Osteocyte (in vitro differentiated cells): ENCODE measurements at regions not wholly inside any gene's neighbourhood (a gene's known extent, or its start where the extent isn't known, plus 50 kb on each side); places are given as distances from the start of the nearest gene placed in this dataset.

Experiments
- DNase-seq: peaks from one replicate; pipeline ENCODE4 v3.0.0; 2021; ENCODE audit warnings: mixed read lengths; ENCODE audit not compliant: unreplicated experiment; ENCODE audit errors: extremely low spot score
- H3K27ac Mint-ChIP-seq: one replicate; pipeline ENCODE4 v1.8.0; 2021; ENCODE audit warnings: mild to moderate bottlenecking, mixed read lengths; ENCODE audit not compliant: unreplicated experiment
- H3K27me3 Mint-ChIP-seq: one replicate; pipeline ENCODE4 v1.8.0; 2021; ENCODE audit warnings: mixed read lengths; ENCODE audit not compliant: unreplicated experiment
- H3K36me3 Mint-ChIP-seq: one replicate; pipeline ENCODE4 v1.8.0; 2021; ENCODE audit warnings: mixed read lengths; ENCODE audit not compliant: unreplicated experiment
- H3K4me1 Mint-ChIP-seq: one replicate; pipeline ENCODE4 v1.8.0; 2021; ENCODE audit warnings: mixed read lengths; ENCODE audit not compliant: unreplicated experiment
- H3K4me3 Mint-ChIP-seq: one replicate; pipeline ENCODE4 v1.8.0; 2021; ENCODE audit warnings: mild to moderate bottlenecking, moderate library complexity, mixed read lengths; ENCODE audit not compliant: unreplicated experiment
- H3K9me3 Mint-ChIP-seq: one replicate; pipeline ENCODE4 v1.8.0; 2021; ENCODE audit warnings: mixed read lengths; ENCODE audit not compliant: unreplicated experiment
- TF ChIP-seq, protein P1 (sequence below): fragments of 200-600 bp; sonication (generic); IDR thresholded peaks from 2 replicates; pipeline ENCODE4 v1.5.0; 2021; ENCODE audit warnings: antibody characterized with exemption, mild to moderate bottlenecking, moderate library complexity

- peaks cover 3% of the 10 kb centered on the region for H3K36me3 Mint-ChIP-seq
- no peak overlapping the region for H3K4me3 Mint-ChIP-seq
- peaks cover 8% of the 10 kb centered on the region for H3K27me3 Mint-ChIP-seq
- TF ChIP-seq, protein P1, sequence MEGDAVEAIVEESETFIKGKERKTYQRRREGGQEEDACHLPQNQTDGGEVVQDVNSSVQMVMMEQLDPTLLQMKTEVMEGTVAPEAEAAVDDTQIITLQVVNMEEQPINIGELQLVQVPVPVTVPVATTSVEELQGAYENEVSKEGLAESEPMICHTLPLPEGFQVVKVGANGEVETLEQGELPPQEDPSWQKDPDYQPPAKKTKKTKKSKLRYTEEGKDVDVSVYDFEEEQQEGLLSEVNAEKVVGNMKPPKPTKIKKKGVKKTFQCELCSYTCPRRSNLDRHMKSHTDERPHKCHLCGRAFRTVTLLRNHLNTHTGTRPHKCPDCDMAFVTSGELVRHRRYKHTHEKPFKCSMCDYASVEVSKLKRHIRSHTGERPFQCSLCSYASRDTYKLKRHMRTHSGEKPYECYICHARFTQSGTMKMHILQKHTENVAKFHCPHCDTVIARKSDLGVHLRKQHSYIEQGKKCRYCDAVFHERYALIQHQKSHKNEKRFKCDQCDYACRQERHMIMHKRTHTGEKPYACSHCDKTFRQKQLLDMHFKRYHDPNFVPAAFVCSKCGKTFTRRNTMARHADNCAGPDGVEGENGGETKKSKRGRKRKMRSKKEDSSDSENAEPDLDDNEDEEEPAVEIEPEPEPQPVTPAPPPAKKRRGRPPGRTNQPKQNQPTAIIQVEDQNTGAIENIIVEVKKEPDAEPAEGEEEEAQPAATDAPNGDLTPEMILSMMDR = no peak
- H3K27ac Mint-ChIP-seq = no peak overlapping the region
- H3K4me1 Mint-ChIP-seq = no peaks in the 10 kb centered on the region
- no peak for DNase-seq
- H3K9me3 Mint-ChIP-seq = peaks cover 18% of the 10 kb centered on the region
Measured at GRCh38 chr10:35972275-35972674, 330.2 kb upstream of the FZD8 start.

DNA sequence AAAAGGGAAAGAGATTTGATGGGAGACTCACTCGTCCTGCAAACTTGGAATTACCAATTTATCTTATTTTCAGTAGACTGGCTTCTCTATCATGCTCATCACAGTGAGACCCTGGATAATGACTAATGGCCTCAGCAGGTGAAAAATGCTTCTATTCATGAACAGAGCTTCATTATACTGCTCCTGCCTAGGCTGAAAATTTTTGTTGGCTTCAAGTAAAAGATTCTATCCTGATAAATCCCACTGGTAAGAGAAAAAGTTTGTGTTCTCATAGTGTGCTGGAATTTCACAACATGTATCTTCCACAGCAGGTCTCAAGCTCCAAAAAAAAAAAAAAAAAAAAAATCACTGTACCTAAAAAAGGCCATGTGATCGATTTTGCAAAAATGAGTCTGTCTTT, 329.3 kb upstream of the FZD8 start:
- DNase-seq = no peak
- TF ChIP-seq, protein P1 = no peak
- H3K36me3 Mint-ChIP-seq = peaks cover 4% of the 10 kb centered on the region
- no peak overlapping the region for H3K4me3 Mint-ChIP-seq
- peaks cover 19% of the 10 kb centered on the region for H3K9me3 Mint-ChIP-seq
- H3K4me1 Mint-ChIP-seq = no peaks in the 10 kb centered on the region
- no peak overlapping the region for H3K27ac Mint-ChIP-seq
- H3K27me3 Mint-ChIP-seq = peaks cover 10% of the 10 kb centered on the region

DNA sequence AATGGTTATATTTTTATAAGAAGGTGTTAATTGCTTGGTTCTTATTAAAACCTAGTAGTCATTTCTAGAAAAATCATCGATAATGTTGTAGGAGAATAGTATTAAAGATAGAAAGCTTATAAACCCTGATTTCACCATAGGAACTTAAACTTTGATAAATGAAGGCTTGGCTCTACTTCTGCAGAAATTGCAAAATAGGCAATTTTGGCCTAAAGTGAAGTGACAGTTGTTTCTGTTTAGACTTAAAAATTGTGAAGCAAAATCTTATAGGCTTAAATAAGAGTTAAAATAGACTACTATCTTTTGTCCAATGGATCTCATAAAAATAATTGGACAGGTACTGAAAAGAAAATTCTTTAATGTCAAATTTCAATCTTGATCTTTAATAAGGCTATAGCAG, 321.6 kb upstream of the FZD8 start:
- no peak overlapping the region for H3K27ac Mint-ChIP-seq
- H3K4me3 Mint-ChIP-seq = no peak overlapping the region
- peaks cover 14% of the 10 kb centered on the region for H3K9me3 Mint-ChIP-seq
- peaks cover 2% of the 10 kb centered on the region for H3K27me3 Mint-ChIP-seq
- TF ChIP-seq, protein P1 = no peak
- no peak for DNase-seq
- peaks cover 2% of the 10 kb centered on the region for H3K36me3 Mint-ChIP-seq
- H3K4me1 Mint-ChIP-seq = peaks cover 43% of the 10 kb centered on the region

DNA sequence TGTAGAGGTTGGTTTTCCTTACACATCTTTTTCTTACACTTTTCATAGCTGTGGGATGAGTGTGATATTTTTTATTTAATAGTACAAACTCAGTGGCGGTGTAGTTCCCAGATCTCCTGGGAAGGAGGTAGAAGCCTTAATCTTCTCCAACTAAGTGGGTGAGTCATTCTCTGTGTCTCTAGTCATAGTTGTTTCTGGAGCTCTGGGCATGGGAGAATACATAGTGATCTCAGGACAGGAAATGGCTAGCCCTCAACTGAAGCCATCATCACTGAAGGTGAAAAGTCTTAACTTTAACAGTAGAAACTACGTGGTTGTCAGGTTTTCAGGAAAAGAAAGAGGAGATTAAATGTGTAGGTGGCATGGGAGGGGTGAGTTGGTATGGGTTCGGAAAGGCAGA, 319.4 kb upstream of the FZD8 start:
- H3K27me3 Mint-ChIP-seq = no peaks in the 10 kb centered on the region
- DNase-seq = no peak
- no peak overlapping the region for H3K4me3 Mint-ChIP-seq
- TF ChIP-seq, protein P1 = no peak
- no peak overlapping the region for H3K27ac Mint-ChIP-seq
- H3K4me1 Mint-ChIP-seq = peaks cover 52% of the 10 kb centered on the region
- peaks cover 7% of the 10 kb centered on the region for H3K9me3 Mint-ChIP-seq
- H3K36me3 Mint-ChIP-seq = no peaks in the 10 kb centered on the region

DNA sequence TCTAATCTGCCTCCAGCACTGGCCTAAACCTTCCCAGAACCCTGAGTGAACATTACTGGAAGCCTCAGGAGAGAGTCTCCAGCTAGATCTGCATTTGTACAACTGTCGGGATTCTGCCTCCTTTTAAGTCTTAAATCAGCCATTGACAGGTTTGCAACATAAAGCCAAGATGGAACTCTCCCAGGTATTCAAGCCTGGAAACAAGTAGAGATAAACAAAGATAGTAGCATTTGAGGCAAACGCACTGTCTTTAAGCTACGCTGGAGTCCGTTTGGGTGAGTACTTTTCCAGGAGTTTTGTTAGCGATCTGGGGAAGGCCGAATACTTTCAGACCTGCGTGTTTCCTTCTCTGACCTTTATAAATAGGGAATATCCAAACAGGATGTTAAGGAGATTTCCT, 317.2 kb upstream of the FZD8 start:
- no peak overlapping the region for H3K4me3 Mint-ChIP-seq
- TF ChIP-seq, protein P1 = no peak
- H3K36me3 Mint-ChIP-seq = peaks cover 2% of the 10 kb centered on the region
- no peak for DNase-seq
- peak overlapping the region; percentile 74 for H3K27ac Mint-ChIP-seq
- no peaks in the 10 kb centered on the region for H3K27me3 Mint-ChIP-seq
- peaks cover 43% of the 10 kb centered on the region for H3K4me1 Mint-ChIP-seq
- no peaks in the 10 kb centered on the region for H3K9me3 Mint-ChIP-seq
